IPS DF 4.7 (cell line): ENCODE measurements at regions not wholly inside any gene's neighbourhood (a gene's known extent, or its start where the extent isn't known, plus 50 kb on each side); places are given as distances from the start of the nearest gene placed in this dataset.

Experiments
- DNase-seq: peaks from one replicate; pipeline ENCODE4 v3.0.0-alpha.2; 2013; ENCODE audit warnings: low spot score; ENCODE audit errors: extremely low read depth

GRCh38 chr7:41051535-41051934 lies 651.4 kb downstream of the INHBA start:
- no peak for DNase-seq

DNA sequence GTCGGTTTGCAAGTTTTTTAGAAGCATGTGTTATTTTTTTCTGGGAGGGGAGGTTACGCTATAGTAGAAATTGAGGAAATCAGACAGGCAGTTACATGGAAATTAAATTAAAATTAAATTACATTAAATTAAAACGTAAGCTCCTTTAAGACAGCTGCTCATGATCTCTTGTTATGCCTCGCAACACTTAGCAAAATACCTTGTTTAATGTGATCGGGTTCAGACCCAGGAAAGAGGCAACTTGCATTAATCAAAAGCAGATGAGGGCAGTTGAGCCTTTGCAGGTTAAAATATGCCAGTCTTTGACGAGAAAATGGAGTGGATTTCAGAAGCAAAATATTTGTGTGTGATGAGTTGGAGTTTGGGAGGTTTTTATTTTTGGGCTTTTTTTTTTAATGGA lies 651.8 kb downstream of the INHBA start:
- DNase-seq: no peak

GRCh38 chr7:41048771-41049170 lies 654.1 kb downstream of the INHBA start:
- DNase-seq: no peak

GRCh38 chr7:41047789-41048191 lies 655.1 kb downstream of the INHBA start:
- DNase-seq: no peak

GRCh38 chr7:41047211-41047610 lies 655.7 kb downstream of the INHBA start:
- no peak for DNase-seq

DNA sequence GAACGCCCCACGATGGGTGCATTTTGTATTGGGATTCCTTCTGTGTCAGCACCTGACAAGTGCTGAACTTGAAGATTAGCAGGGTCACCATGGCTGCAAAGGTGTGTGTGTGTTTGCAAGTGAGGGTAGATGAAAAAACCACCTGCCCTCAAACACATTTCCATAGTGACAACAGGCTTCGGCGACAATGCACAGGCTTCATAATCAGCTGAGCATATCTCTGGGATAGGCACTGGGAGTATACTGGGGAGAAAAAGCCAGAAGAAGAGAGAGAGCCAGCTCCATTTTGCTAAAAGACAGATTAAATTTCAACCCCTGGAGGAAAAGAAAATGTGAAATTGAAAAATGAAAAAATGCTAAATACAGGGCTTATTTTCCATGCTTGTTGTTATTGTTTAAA lies 656.1 kb downstream of the INHBA start:
- no peak for DNase-seq

DNA sequence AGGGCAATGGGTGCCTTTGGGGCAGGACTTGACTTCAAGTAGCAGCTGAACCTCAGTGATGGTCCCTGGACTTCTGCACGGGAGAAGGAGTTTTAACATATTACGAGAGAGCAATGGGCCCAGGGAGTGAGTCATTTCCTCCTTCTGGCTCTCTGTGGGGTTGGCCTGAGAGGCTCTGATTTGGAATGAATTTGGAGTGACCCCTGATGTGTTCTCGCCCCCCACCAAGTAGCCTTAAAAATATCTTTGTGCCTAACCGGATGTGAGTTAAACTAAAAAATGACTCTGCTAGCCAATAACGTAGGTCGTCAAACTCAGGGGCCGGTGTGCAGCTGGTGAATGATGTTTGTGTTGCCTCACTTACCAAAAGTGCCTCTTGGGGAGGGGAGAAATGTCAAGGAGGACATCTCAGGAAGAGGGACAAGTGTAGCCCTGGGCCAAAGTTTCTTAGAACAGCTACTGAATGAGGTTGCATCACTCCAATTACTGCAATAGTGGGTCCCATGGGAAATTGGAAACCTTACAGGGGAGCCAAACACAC lies 656.6 kb downstream of the INHBA start:
- no peak for DNase-seq

- DNase-seq: no peak
Measured at GRCh38 chr7:41045556-41046123, 657.2 kb downstream of the INHBA start.

DNA sequence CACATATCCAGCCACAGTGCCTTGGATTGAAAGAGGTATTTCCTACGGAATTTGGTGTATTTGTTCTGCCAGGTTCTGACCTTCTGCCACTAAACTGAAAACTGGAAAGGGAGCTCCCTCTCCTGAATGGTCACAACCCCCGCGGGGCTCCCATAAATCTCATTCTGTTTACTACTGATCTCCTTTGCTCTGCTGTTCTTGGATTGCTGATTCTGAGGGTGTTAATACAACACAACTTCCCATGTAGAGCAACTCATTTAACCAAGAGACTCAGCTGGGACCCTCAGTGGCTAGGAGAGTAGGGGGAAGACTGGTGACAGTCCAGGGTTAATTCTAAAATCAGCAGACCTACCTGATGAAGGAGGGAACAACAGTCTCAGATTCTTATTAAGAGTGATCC lies 662.9 kb downstream of the INHBA start:
- DNase-seq: no peak

GRCh38 chr7:41039386-41039953 lies 663.4 kb downstream of the INHBA start:
- no peak for DNase-seq

DNA sequence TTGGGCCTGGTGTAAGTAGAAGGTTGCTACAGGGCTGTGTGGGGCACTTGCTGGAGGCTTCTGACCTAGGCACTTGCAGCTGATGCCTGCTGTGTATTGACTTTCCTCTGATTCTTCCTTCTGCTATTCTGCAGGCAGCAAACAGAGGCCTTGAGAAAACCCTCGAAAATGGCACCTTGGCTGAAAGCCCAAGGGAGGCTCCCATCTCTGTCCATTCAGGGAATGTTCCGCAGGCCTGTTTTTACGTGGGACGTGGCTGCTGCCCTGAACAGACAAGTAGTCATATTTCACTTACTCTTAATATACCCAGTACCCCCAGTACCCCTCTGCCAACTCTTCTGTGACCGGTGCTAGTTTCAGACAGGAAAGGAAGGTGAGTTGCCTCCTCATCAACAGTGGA lies 664.7 kb downstream of the INHBA start:
- no peak for DNase-seq

GRCh38 chr7:41037691-41038090 lies 665.2 kb downstream of the INHBA start:
- no peak for DNase-seq

DNA sequence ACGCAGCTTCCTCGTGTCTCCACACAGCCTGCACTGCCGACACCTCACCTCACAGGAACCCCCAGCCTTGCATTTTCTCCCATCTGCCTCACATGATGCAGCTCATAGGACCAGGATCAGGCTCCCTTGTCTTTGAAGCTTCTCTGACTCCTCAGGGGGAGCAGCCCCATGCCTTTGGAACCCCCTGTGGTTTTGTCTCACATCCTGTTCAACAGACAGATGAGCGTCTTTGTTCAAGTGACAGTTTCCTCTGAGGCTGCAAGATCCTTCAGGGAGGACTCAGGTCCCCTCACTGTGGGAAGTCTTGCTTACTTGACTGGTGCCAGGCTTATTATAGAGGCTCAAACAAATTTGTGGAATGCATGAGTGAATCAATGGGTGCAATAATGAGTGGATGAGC lies 667.1 kb downstream of the INHBA start:
- DNase-seq: no peak

DNA sequence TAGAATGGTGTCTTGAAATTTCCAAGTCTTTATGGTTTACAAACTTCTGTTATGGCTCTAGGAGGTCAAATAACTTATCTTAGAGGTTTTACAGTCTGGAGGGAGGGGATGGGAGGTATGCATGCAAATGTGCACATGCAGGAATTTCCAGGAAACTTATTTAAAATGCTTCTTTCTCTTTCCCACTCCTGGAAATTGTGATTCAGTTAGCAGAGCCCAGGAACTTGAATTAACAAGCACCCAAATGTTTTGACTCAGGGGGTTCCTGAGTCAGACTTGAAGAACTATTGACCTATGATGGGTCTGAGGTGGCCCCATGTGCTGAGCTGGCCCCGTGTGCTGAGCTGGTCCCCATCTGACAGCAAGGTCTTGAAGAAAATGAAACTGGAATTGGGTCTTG lies 669.4 kb downstream of the INHBA start:
- no peak for DNase-seq

GRCh38 chr7:41030673-41031072 lies 672.2 kb downstream of the INHBA start:
- DNase-seq: no peak

- no peak for DNase-seq
Measured at GRCh38 chr7:41029072-41029499, 673.8 kb downstream of the INHBA start.

DNA sequence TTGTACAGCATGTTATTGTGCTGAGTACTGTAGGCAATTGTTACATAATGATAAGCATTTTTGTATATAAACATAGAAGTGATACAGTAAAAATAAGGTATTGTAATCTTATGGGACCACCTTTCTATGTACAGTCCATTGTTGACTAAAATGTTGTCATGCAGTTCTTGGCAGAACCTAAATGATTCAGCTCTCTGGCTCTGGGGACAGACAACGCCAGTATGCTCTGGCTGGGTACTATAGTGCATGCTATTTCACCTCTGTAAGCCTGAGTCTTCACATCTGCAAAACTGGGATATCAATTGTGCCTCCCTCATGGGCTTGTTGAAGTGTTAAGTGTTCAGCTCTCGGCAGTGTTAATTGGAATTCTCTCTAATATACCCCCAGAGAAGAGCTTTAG lies 674.3 kb downstream of the INHBA start:
- DNase-seq: no peak

DNA sequence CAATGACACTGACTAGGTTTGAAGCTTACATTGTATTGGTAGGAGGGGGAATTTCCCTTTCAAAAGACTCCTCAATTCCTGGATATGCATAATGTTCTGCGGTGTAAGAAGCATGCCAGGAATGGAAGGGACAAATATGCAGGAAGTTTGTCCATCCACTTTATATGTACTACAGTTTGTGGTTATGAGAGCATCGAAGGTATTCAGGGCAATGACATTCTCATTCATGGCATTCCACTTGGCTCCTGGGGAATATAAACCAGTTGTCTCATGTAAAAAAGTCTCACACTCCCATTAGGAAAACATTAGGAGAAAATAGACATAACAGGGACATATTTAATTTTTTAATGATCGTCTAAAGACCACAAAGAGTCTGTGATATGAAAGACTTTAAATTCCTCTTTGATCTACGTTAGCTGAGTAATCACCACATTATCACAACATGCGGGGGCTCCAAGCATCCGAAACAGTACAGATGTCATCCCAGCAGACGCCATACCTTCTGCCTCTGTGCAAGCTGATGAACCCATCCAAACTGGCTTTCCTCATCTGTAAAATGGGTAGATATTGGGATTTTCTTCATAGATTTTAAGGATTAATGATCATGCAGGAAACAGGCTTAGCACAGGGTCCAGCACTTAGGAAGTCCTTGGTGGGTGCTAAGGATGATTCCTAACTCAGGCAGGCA lies 675.3 kb downstream of the INHBA start:
- no peak for DNase-seq

GRCh38 chr7:41024126-41024525 lies 678.8 kb downstream of the INHBA start:
- no peak for DNase-seq

DNA sequence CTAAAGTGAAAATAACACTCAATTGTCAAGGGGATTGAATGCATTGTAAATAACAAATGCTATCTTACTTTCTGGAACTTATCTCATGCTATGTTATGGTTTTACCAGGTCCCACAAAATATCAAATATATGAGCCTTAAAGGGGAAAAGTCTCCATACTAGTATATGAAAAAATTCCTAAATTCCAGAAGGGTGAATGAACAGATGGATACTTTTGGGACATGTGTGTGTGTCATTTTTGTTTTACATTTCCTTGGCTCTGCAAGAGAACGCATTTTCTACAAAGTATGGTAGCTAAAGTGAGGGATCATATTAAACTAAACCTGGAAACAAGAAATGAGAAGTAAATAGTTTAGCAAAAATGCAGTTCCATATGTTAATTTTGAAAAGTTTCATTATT lies 682.8 kb downstream of the INHBA start:
- DNase-seq: no peak

DNA sequence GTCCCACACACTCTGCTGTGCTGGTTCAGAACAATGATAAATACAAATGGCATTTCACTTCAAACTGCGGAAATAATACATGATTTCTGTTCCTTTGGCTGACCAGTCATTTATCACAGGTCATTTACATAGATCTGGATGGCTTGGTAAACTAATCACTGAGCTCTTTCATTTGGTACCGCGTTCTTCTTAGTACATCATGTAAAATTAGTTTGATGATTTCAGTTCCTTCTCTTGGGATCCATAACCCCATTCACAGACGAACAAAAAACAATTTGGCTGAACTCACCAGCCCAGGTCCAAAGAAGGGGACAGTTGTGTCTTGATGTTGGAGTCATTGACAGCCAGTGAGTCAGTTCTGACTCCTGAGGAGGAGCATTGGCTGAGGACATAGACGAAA lies 689.8 kb downstream of the INHBA start:
- DNase-seq: no peak

- no peak for DNase-seq
Measured at GRCh38 chr7:41012041-41012440, 690.8 kb downstream of the INHBA start.

- DNase-seq: no peak
Measured at GRCh38 chr7:41010967-41011366, 691.9 kb downstream of the INHBA start.
